ENCODE measurements at regions not wholly inside any gene's neighbourhood (a gene's known extent, or its start where the extent isn't known, plus 50 kb on each side); places are given as distances from the start of the nearest gene placed in this dataset.

DNA sequence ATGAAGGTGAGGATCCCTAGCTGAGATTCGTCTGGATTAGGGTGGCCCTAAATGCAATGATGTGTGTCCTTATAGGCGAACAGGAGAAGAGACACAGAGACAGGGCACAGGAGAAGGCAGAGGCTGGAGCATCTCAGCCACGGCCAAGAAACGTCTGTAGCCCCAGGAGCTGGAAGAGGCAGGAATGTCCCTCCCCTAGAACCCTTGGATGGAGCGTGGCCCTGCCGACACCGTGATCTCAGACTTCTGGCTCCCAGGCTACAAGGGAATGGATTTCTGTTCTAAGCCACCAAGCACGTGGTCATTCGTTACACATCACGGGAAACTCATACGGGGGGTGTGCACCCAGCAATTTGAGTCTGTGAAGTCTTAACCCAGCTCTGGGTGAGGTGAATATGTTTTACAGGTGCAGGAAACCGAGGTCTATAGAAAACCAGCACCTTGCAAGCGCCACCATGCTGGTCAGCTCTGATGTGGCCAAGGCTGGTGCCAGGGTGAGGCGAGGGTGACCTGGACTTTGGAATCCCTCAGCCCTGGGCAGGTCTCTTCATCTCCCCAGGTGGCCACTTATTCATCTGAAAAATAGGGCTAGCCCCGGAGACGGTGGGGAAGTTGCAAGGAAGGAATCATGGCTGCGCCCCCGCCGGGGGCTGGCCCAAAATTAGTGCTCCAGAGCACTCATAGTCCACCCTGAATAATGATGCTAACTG lies 89.5 kb upstream of the FGF3 start (continued):
- TF ChIP-seq, protein P1, sequence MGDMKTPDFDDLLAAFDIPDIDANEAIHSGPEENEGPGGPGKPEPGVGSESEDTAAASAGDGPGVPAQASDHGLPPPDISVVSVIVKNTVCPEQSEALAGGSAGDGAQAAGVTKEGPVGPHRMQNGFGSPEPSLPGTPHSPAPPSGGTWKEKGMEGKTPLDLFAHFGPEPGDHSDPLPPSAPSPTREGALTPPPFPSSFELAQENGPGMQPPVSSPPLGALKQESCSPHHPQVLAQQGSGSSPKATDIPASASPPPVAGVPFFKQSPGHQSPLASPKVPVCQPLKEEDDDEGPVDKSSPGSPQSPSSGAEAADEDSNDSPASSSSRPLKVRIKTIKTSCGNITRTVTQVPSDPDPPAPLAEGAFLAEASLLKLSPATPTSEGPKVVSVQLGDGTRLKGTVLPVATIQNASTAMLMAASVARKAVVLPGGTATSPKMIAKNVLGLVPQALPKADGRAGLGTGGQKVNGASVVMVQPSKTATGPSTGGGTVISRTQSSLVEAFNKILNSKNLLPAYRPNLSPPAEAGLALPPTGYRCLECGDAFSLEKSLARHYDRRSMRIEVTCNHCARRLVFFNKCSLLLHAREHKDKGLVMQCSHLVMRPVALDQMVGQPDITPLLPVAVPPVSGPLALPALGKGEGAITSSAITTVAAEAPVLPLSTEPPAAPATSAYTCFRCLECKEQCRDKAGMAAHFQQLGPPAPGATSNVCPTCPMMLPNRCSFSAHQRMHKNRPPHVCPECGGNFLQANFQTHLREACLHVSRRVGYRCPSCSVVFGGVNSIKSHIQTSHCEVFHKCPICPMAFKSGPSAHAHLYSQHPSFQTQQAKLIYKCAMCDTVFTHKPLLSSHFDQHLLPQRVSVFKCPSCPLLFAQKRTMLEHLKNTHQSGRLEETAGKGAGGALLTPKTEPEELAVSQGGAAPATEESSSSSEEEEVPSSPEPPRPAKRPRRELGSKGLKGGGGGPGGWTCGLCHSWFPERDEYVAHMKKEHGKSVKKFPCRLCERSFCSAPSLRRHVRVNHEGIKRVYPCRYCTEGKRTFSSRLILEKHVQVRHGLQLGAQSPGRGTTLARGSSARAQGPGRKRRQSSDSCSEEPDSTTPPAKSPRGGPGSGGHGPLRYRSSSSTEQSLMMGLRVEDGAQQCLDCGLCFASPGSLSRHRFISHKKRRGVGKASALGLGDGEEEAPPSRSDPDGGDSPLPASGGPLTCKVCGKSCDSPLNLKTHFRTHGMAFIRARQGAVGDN (IDR thresholded peaks at IDR 0.05): no peak
- TF ChIP-seq SUZ12 (IDR thresholded peaks at IDR 0.05; ENCODE audit: unreplicated experiment) (no peak), ZZZ3 (IDR thresholded peaks at IDR 0.05; ENCODE audit: control insufficient read depth, insufficient read length, low read depth) (no peak)
- TF ChIP-seq, protein P2, sequence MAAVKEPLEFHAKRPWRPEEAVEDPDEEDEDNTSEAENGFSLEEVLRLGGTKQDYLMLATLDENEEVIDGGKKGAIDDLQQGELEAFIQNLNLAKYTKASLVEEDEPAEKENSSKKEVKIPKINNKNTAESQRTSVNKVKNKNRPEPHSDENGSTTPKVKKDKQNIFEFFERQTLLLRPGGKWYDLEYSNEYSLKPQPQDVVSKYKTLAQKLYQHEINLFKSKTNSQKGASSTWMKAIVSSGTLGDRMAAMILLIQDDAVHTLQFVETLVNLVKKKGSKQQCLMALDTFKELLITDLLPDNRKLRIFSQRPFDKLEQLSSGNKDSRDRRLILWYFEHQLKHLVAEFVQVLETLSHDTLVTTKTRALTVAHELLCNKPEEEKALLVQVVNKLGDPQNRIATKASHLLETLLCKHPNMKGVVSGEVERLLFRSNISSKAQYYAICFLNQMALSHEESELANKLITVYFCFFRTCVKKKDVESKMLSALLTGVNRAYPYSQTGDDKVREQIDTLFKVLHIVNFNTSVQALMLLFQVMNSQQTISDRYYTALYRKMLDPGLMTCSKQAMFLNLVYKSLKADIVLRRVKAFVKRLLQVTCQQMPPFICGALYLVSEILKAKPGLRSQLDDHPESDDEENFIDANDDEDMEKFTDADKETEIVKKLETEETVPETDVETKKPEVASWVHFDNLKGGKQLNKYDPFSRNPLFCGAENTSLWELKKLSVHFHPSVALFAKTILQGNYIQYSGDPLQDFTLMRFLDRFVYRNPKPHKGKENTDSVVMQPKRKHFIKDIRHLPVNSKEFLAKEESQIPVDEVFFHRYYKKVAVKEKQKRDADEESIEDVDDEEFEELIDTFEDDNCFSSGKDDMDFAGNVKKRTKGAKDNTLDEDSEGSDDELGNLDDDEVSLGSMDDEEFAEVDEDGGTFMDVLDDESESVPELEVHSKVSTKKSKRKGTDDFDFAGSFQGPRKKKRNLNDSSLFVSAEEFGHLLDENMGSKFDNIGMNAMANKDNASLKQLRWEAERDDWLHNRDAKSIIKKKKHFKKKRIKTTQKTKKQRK (IDR thresholded peaks at IDR 0.05; ENCODE audit: low read depth, low read length): no peak

Data from GM12878 (cell line).